HuH-7.5 (cell line): ENCODE measurements at regions not wholly inside any gene's neighbourhood (a gene's known extent, or its start where the extent isn't known, plus 50 kb on each side); places are given as distances from the start of the nearest gene placed in this dataset.
"Not testable (repeated sequence)": the region's sequence is repeated elsewhere in the genome, so short reads cannot be mapped to it uniquely, and the experiment has no call there.

Experiments used
- DNase-seq: peaks from one replicate; pipeline ENCODE4 v3.0.0; 2011; ENCODE audit warnings: low spot score

GRCh38 chr2:52386433-52387030 lies 1354.6 kb upstream of the NRXN1 start:
- no peak for DNase-seq

GRCh38 chr2:52383541-52383940 lies 1351.6 kb upstream of the NRXN1 start:
- DNase-seq = no peak

- DNase-seq = no peak
Observed at GRCh38 chr2:52369178-52369577, 1337.2 kb upstream of the NRXN1 start.

- no peak for DNase-seq
Observed at GRCh38 chr2:52368141-52368540, 1336.2 kb upstream of the NRXN1 start.

GRCh38 chr2:52365946-52366345 lies 1334.0 kb upstream of the NRXN1 start:
- no peak for DNase-seq

- no peak for DNase-seq
Observed at GRCh38 chr2:52356556-52356955, 1324.6 kb upstream of the NRXN1 start.

- no peak for DNase-seq
Observed at GRCh38 chr2:52347292-52347691, 1315.4 kb upstream of the NRXN1 start.

GRCh38 chr2:52345676-52346075 lies 1313.7 kb upstream of the NRXN1 start:
- DNase-seq = no peak

- no peak for DNase-seq
Observed at GRCh38 chr2:52345082-52345481, 1313.2 kb upstream of the NRXN1 start.

- no peak for DNase-seq
Observed at GRCh38 chr2:52343706-52344266, 1311.9 kb upstream of the NRXN1 start.

- DNase-seq = no peak
Observed at GRCh38 chr2:52343010-52343409, 1311.1 kb upstream of the NRXN1 start.

- no peak for DNase-seq
Observed at GRCh38 chr2:52342458-52342857, 1310.5 kb upstream of the NRXN1 start.

- DNase-seq = peak; percentile 10
Observed at GRCh38 chr2:52341732-52342131, 1309.8 kb upstream of the NRXN1 start.

- no peak for DNase-seq
Observed at GRCh38 chr2:52340171-52340570, 1308.2 kb upstream of the NRXN1 start.

- DNase-seq = not testable (repeated sequence)
Observed at GRCh38 chr2:52337786-52338185, 1305.9 kb upstream of the NRXN1 start.

GRCh38 chr2:52336951-52337350 lies 1305.0 kb upstream of the NRXN1 start:
- DNase-seq = no peak

- no peak for DNase-seq
Observed at GRCh38 chr2:52335727-52336126, 1303.8 kb upstream of the NRXN1 start.

- DNase-seq = no peak
Observed at GRCh38 chr2:52334185-52334584, 1302.3 kb upstream of the NRXN1 start.

GRCh38 chr2:52327641-52328040 lies 1295.7 kb upstream of the NRXN1 start:
- DNase-seq = no peak

- no peak for DNase-seq
Observed at GRCh38 chr2:52314231-52314630, 1282.3 kb upstream of the NRXN1 start.

GRCh38 chr2:52312486-52312885 lies 1280.6 kb upstream of the NRXN1 start:
- no peak for DNase-seq

GRCh38 chr2:52311862-52312261 lies 1279.9 kb upstream of the NRXN1 start:
- DNase-seq = no peak

GRCh38 chr2:52308156-52308555 lies 1276.2 kb upstream of the NRXN1 start:
- no peak for DNase-seq

- DNase-seq = no peak
Observed at GRCh38 chr2:52294628-52295027, 1262.7 kb upstream of the NRXN1 start.
